ENCODE measurements at regions not wholly inside any gene's neighbourhood (a gene's known extent, or its start where the extent isn't known, plus 50 kb on each side); places are given as distances from the start of the nearest gene placed in this dataset.

DNA sequence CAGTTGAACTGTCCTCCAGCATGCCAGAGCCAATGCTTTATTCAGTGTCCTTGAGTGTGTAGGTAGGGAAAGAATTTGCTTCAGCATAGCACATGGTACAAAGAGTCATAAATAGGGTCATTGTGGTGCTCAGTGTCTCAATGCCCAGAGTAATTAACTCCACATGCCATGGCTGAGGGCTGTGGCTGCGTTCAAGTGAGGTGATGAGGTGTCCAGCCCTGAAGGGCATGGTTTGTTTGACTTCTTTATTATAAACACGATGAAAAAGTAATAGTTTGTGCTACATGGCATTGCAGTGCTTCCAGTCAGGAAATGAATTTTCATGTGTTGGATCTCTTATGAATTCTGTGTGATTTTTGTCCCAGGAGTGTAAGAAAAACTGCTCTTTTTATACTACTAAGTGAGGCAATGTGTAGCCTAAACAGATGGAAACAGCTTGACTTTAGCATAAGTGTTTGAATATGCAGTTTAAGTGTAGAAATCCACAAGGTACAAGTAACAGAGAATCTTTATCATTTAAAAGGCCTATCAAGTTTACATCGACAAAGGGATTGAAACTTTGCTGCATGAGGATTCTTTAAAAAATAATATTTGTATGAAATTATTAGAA is 507.9 kb upstream of the CDH2 start:
- H3K9me3 Mint-ChIP-seq: peaks cover 0 to 7% (median 2%) of the 10 kb centered on the region in 11 donors
- Histone ChIP-seq H3K9me3 (ENCODE audit: control insufficient read depth in 2 of 3, low read length in 3 of 3) (no peaks in the 10 kb centered on the region), H3K27ac (ENCODE audit: low read depth, low read length) (no peak overlapping the region), H3K36me3 (ENCODE audit: control insufficient read depth in 2 of 3, insufficient read depth in 3 of 3, low read length in 3 of 3) (no peaks in the 10 kb centered on the region), H3K4me3 (ENCODE audit: low read length) (no peak overlapping the region), H3K27me3 (ENCODE audit: control insufficient read depth in 2 of 2, insufficient read depth in 2 of 2, low read length in 2 of 2) (no peaks in the 10 kb centered on the region), H3K4me1 (ENCODE audit: control insufficient read depth in 2 of 2, insufficient read depth in 2 of 2, low read length in 2 of 2) (no peaks in the 10 kb centered on the region)
- intact Hi-C loops (cut with micrococcal nuclease): loop anchor here in 1 of 2 donors (10.0 kb wide), 1 partner anchor 60 kb away; no protein-coding TSS in a partner anchor
- H3K4me3 Mint-ChIP-seq: no peak overlapping the region
- ChIA-PET POLR2A (no interaction called here), CTCF (no interaction called here)
- H3K27ac Mint-ChIP-seq: no peak overlapping the region
- no peaks in the 10 kb centered on the region for H3K27me3 Mint-ChIP-seq
- ATAC-seq (no peak), DNase-seq (no peak)
- no peaks in the 10 kb centered on the region for H3K36me3 Mint-ChIP-seq
- no peaks in the 10 kb centered on the region for H3K4me1 Mint-ChIP-seq

DNA sequence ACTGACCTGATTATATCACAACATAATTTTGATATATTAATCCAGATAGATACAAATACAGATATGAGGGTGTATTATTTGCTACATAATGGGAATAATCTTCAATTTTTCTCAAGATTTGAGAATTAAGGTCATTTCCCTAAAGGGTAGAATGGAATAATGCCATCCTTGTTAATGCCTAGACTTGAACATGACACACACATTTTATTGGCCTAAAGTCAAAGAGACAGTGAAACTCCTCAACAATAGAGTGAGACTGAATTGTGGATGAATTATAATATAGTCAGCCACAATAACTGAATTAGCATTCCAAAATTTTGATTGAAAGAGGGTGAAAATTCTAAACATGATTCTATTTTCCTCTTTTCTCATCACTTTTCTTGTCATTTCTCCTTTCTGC is 506.0 kb upstream of the CDH2 start:
- Mint-ChIP-seq H3K9me3 (peaks cover 0 to 7% (median 4%) of the 10 kb centered on the region in 11 donors), H3K36me3 (no peaks in the 10 kb centered on the region), H3K27me3 (no peaks in the 10 kb centered on the region), H3K4me1 (no peaks in the 10 kb centered on the region), H3K4me3 (no peak overlapping the region), H3K27ac (no peak overlapping the region)
- Histone ChIP-seq H3K27ac (ENCODE audit: low read depth, low read length) (no peak overlapping the region), H3K9me3 (ENCODE audit: control insufficient read depth in 2 of 3, low read length in 3 of 3) (no peaks in the 10 kb centered on the region), H3K27me3 (ENCODE audit: control insufficient read depth in 2 of 2, insufficient read depth in 2 of 2, low read length in 2 of 2) (no peaks in the 10 kb centered on the region), H3K4me3 (ENCODE audit: low read length) (no peak overlapping the region), H3K36me3 (ENCODE audit: control insufficient read depth in 2 of 3, insufficient read depth in 3 of 3, low read length in 3 of 3) (no peaks in the 10 kb centered on the region), H3K4me1 (ENCODE audit: control insufficient read depth in 2 of 2, insufficient read depth in 2 of 2, low read length in 2 of 2) (no peaks in the 10 kb centered on the region)
- intact Hi-C loops (cut with micrococcal nuclease): loop anchor here in 1 of 2 donors (10.0 kb wide), 1 partner anchor 58 kb away; no protein-coding TSS in a partner anchor
- CTCF ChIA-PET: no interaction called here
- ATAC-seq (no peak), DNase-seq (no peak)
- POLR2A ChIA-PET: no interaction called here

DNA sequence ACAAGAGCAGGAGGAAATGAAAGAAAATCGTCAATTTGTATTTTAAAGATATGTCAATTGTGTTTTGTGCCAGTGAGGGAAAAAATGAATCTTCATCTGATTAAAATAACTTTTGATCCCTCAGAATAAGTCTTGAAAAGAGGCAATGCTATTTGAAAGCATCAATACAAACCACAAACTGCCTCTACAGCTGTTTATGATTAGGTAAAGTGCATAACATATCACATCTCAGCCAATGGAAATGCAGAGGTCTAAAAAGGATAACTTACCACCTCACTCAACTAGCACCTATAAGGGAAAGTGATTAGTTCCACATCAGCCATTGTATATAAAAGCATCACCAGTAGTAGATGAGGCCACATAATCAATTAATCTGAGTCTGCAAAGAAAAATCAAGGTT is 492.2 kb upstream of the CDH2 start:
- Histone ChIP-seq H3K4me1 (ENCODE audit: control insufficient read depth in 2 of 2, insufficient read depth in 2 of 2, low read length in 2 of 2) (no peaks in the 10 kb centered on the region), H3K9me3 (ENCODE audit: control insufficient read depth in 2 of 3, low read length in 3 of 3) (peaks cover 0 to 3% (median 0%) of the 10 kb centered on the region in 3 experiments), H3K27ac (ENCODE audit: low read depth, low read length) (no peak overlapping the region), H3K27me3 (ENCODE audit: control insufficient read depth in 2 of 2, insufficient read depth in 2 of 2, low read length in 2 of 2) (no peaks in the 10 kb centered on the region), H3K4me3 (ENCODE audit: low read length) (no peak overlapping the region), H3K36me3 (ENCODE audit: control insufficient read depth in 2 of 3, insufficient read depth in 3 of 3, low read length in 3 of 3) (no peaks in the 10 kb centered on the region)
- ChIA-PET POLR2A (no interaction called here), CTCF (no interaction called here)
- no peak overlapping the region for H3K27ac Mint-ChIP-seq
- intact Hi-C loops (cut with micrococcal nuclease): no loop called here
- H3K9me3 Mint-ChIP-seq: peaks cover 3 to 33% (median 11%) of the 10 kb centered on the region in 11 donors
- peaks cover 0 to 4% (median 0%) of the 10 kb centered on the region in 5 donors for H3K36me3 Mint-ChIP-seq
- H3K27me3 Mint-ChIP-seq: no peaks in the 10 kb centered on the region
- DNase-seq (no peak), ATAC-seq (no peak)
- H3K4me1 Mint-ChIP-seq: no peaks in the 10 kb centered on the region
- no peak overlapping the region for H3K4me3 Mint-ChIP-seq

DNA sequence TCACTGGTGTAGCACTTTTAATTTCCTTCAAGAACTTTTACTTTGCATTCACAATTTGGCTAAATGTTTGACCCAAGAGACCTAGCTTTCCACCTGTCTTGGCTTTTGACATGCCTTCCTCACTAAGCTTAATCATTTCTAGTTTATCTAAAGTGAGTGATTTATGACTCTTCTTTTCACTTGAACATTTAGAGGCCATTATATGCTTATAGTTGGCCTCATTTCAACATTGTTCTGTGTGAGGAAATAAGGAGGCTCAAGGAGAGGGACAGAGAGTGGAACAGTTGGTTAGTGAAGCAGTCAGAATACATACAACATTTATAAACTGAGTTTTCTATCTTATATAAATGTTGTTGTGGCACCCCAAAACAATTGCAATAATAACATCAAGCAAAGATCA is 489.3 kb upstream of the CDH2 start:
- ATAC-seq: no peak
- CTCF ChIA-PET: no interaction called here
- Histone ChIP-seq H3K27me3 (ENCODE audit: control insufficient read depth in 2 of 2, insufficient read depth in 2 of 2, low read length in 2 of 2) (no peaks in the 10 kb centered on the region), H3K27ac (ENCODE audit: low read depth, low read length) (no peak overlapping the region), H3K9me3 (ENCODE audit: control insufficient read depth in 2 of 3, low read length in 3 of 3) (peaks cover 0 to 3% (median 0%) of the 10 kb centered on the region in 3 experiments), H3K36me3 (ENCODE audit: control insufficient read depth in 2 of 3, insufficient read depth in 3 of 3, low read length in 3 of 3) (no peaks in the 10 kb centered on the region), H3K4me3 (ENCODE audit: low read length) (no peak overlapping the region), H3K4me1 (ENCODE audit: control insufficient read depth in 2 of 2, insufficient read depth in 2 of 2, low read length in 2 of 2) (no peaks in the 10 kb centered on the region)
- H3K4me3 Mint-ChIP-seq: no peak overlapping the region
- no peaks in the 10 kb centered on the region for H3K27me3 Mint-ChIP-seq
- intact Hi-C loops (cut with micrococcal nuclease): no loop called here
- DNase-seq: no peak
- POLR2A ChIA-PET: no interaction called here
- H3K4me1 Mint-ChIP-seq: no peaks in the 10 kb centered on the region
- peaks cover 0 to 22% (median 9%) of the 10 kb centered on the region in 11 donors for H3K9me3 Mint-ChIP-seq
- no peaks in the 10 kb centered on the region for H3K36me3 Mint-ChIP-seq
- H3K27ac Mint-ChIP-seq: no peak overlapping the region

DNA sequence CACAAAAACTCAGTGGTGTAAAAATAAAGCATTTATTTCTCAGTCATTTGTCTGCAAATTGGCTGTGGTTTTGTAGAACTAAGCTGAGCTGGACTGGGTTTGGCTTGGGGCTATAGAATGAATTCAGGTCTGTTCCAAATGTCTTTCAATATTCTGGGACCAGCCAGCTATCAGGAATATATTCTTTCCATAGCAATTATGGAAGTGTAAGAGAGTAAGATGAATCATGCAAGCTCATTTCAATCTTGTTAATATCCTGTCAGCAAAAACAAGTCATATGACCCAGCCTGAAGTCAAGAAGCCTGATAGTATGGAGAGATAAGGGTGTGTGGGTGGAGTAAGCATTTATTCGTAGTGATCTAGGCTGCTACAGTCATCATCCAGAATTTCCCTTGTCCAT is 481.0 kb upstream of the CDH2 start:
- ChIA-PET POLR2A (no interaction called here), CTCF (interaction anchor here (0.7 kb wide), 1 partner anchor 16 kb away, joined by 3 read pairs; no protein-coding TSS in a partner anchor)
- Mint-ChIP-seq H3K4me1 (no peaks in the 10 kb centered on the region), H3K4me3 (no peak overlapping the region), H3K27me3 (no peaks in the 10 kb centered on the region), H3K36me3 (peaks cover 0 to 3% (median 0%) of the 10 kb centered on the region in 5 donors), H3K27ac (no peak overlapping the region), H3K9me3 (peaks cover 0 to 11% (median 5%) of the 10 kb centered on the region in 11 donors)
- no peak overlapping the region for H3K27ac ChIP-seq (ENCODE audit: low read depth, low read length)
- H3K9me3 ChIP-seq (ENCODE audit: control insufficient read depth in 2 of 3, low read length in 3 of 3): no peaks in the 10 kb centered on the region
- intact Hi-C loops (cut with micrococcal nuclease): no loop called here
- H3K36me3 ChIP-seq (ENCODE audit: control insufficient read depth in 2 of 3, insufficient read depth in 3 of 3, low read length in 3 of 3): no peaks in the 10 kb centered on the region
- DNase-seq (no peak), ATAC-seq (no peak)
- no peaks in the 10 kb centered on the region for H3K4me1 ChIP-seq (ENCODE audit: control insufficient read depth in 2 of 2, insufficient read depth in 2 of 2, low read length in 2 of 2)
- no peaks in the 10 kb centered on the region for H3K27me3 ChIP-seq (ENCODE audit: control insufficient read depth in 2 of 2, insufficient read depth in 2 of 2, low read length in 2 of 2)
- H3K4me3 ChIP-seq (ENCODE audit: low read length): no peak overlapping the region

DNA sequence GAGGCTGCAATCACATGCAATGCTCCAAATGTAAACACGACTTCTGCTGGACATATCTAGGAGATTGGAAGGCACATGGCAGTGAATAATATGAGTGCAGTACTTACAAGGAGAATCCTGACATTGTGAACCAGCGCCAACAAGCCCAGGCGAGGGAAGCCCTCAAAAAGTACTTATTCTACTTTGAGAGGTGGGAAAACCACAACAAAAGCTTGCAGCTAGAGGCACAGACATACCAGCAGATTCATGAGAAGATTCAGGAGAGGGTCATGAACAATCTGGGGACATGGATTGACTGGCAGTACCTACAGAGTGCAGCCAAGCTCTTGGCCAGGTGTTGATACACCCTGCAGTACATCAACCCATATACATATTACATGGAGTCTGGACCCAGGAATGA is 475.7 kb upstream of the CDH2 start:
- H3K4me1 ChIP-seq (ENCODE audit: control insufficient read depth in 2 of 2, insufficient read depth in 2 of 2, low read length in 2 of 2): no peaks in the 10 kb centered on the region
- DNase-seq: no peak
- Mint-ChIP-seq H3K27ac (no peak overlapping the region), H3K4me3 (no peak overlapping the region), H3K9me3 (peaks cover 0 to 15% (median 9%) of the 10 kb centered on the region in 11 donors), H3K4me1 (no peaks in the 10 kb centered on the region), H3K36me3 (peaks cover 0 to 6% (median 0%) of the 10 kb centered on the region in 5 donors), H3K27me3 (no peaks in the 10 kb centered on the region)
- CTCF ChIA-PET: no interaction called here
- no peaks in the 10 kb centered on the region for H3K36me3 ChIP-seq (ENCODE audit: control insufficient read depth in 2 of 3, insufficient read depth in 3 of 3, low read length in 3 of 3)
- no peak overlapping the region for H3K27ac ChIP-seq (ENCODE audit: low read depth, low read length)
- no peaks in the 10 kb centered on the region for H3K9me3 ChIP-seq (ENCODE audit: control insufficient read depth in 2 of 3, low read length in 3 of 3)
- no peak for ATAC-seq
- POLR2A ChIA-PET: no interaction called here
- intact Hi-C loops (cut with micrococcal nuclease): no loop called here
- no peak overlapping the region for H3K4me3 ChIP-seq (ENCODE audit: low read length)
- no peaks in the 10 kb centered on the region for H3K27me3 ChIP-seq (ENCODE audit: control insufficient read depth in 2 of 2, insufficient read depth in 2 of 2, low read length in 2 of 2)

DNA sequence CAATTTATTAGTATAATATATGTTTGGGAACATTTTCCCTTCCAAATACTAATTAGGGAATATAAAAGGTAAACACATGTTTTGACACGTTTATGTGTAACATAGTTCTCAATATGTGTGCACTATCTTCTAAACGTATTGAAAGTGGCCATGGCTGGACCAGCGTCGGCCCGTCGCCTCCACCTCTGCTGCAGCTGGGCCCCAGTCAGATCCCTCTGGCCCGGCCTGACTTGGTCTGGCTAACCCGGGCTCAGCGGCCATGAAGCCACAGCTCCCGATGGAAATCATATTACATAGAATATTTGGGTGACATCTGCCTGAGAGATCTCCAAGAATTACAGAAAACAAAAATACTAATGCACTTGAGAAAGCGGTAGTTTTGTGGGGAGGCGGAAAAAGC is 474.4 kb upstream of the CDH2 start:
- Histone ChIP-seq H3K27ac (ENCODE audit: low read depth, low read length) (no peak overlapping the region), H3K9me3 (ENCODE audit: control insufficient read depth in 2 of 3, low read length in 3 of 3) (no peaks in the 10 kb centered on the region), H3K4me1 (ENCODE audit: control insufficient read depth in 2 of 2, insufficient read depth in 2 of 2, low read length in 2 of 2) (no peaks in the 10 kb centered on the region), H3K27me3 (ENCODE audit: control insufficient read depth in 2 of 2, insufficient read depth in 2 of 2, low read length in 2 of 2) (no peaks in the 10 kb centered on the region), H3K4me3 (ENCODE audit: low read length) (no peak overlapping the region), H3K36me3 (ENCODE audit: control insufficient read depth in 2 of 3, insufficient read depth in 3 of 3, low read length in 3 of 3) (no peaks in the 10 kb centered on the region)
- no peak for ATAC-seq
- H3K27me3 Mint-ChIP-seq: no peaks in the 10 kb centered on the region
- CTCF ChIA-PET: no interaction called here
- H3K27ac Mint-ChIP-seq: no peak overlapping the region
- peaks cover 0 to 15% (median 9%) of the 10 kb centered on the region in 11 donors for H3K9me3 Mint-ChIP-seq
- POLR2A ChIA-PET: no interaction called here
- H3K4me1 Mint-ChIP-seq: no peaks in the 10 kb centered on the region
- intact Hi-C loops (cut with micrococcal nuclease): no loop called here
- DNase-seq: no peak
- peaks cover 0 to 6% (median 0%) of the 10 kb centered on the region in 5 donors for H3K36me3 Mint-ChIP-seq
- H3K4me3 Mint-ChIP-seq: no peak overlapping the region

Measured in naive thymus-derived CD4-positive, alpha-beta T cell (primary cell).